Neutrophil (primary cell): ENCODE measurements at regions not wholly inside any gene's neighbourhood (a gene's known extent, or its start where the extent isn't known, plus 50 kb on each side); places are given as distances from the start of the nearest gene placed in this dataset.

Source experiments
- H3K27ac ChIP-seq: fragments of 200-600 bp; sonication (generic); 2 replicates; pipeline ENCODE4 v1.5.1; 2016; ENCODE audit warnings: mild to moderate bottlenecking, moderate library complexity
- H3K27me3 ChIP-seq: fragments of 200-600 bp; sonication (generic); 2 replicates; pipeline ENCODE4 v1.6.0; 2016; ENCODE audit warnings: mild to moderate bottlenecking
- H3K36me3 ChIP-seq: fragments of 200-600 bp; sonication (generic); 2 replicates; pipeline ENCODE4 v1.5.1; 2017
- H3K4me1 ChIP-seq, 2 experiments: fragments of 200-600 bp in 1 of 2; sonication (generic) in 1 of 2; 1 replicate in 1 of 2; 2 replicates in 1 of 2; pipeline versions ENCODE4 v1.5.1 to v1.6.1; 2013 to 2016; ENCODE audit warnings: low read depth in 1 of 2, low read length in 1 of 2, mild to moderate bottlenecking in 1 of 2, moderate library complexity in 1 of 2; ENCODE audit not compliant: control insufficient read depth in 1 of 2, insufficient read depth in 1 of 2
- H3K4me3 ChIP-seq, 2 experiments: fragments of 200-600 bp in 1 of 2; sonication (generic) in 1 of 2; 1 replicate in 1 of 2; 2 replicates in 1 of 2; pipeline ENCODE4 v1.5.1; 2013 to 2016; ENCODE audit warnings: low read depth in 1 of 2, low read length in 1 of 2, mild to moderate bottlenecking in 1 of 2, moderate library complexity in 1 of 2
- H3K9me3 ChIP-seq: fragments of 200-600 bp; sonication (generic); 2 replicates; pipeline ENCODE4 v1.5.1; 2016
- CTCF ChIP-seq: fragments of 200-600 bp; sonication (generic); IDR thresholded peaks from 2 replicates; pipeline ENCODE4 v1.5.1; 2016; ENCODE audit warnings: antibody characterized with exemption

- Histone ChIP-seq H3K4me1 (no peaks in the 10 kb centered on the region), H3K27me3 (peaks cover 9% of the 10 kb centered on the region), H3K9me3 (no peaks in the 10 kb centered on the region), H3K36me3 (no peaks in the 10 kb centered on the region), H3K4me3 (no peak overlapping the region), H3K27ac (no peak overlapping the region)
- no peak for TF ChIP-seq CTCF
These were observed 183.7 kb downstream of the MCHR2 start for GRCh38 chr6:99810295-99810694.

GRCh38 chr6:99810942-99811620, 182.9 kb downstream of the MCHR2 start:
- no peaks in the 10 kb centered on the region for H3K4me1 ChIP-seq
- peaks cover 9% of the 10 kb centered on the region for H3K27me3 ChIP-seq
- H3K27ac ChIP-seq, result no peak overlapping the region
- no peak for TF ChIP-seq CTCF
- no peaks in the 10 kb centered on the region for H3K36me3 ChIP-seq
- no peak overlapping the region for H3K4me3 ChIP-seq
- H3K9me3 ChIP-seq, result no peaks in the 10 kb centered on the region

GRCh38 chr6:99811636-99812035, 182.4 kb downstream of the MCHR2 start:
- H3K27me3 ChIP-seq, result peaks cover 9% of the 10 kb centered on the region
- no peaks in the 10 kb centered on the region for H3K36me3 ChIP-seq
- no peaks in the 10 kb centered on the region for H3K4me1 ChIP-seq
- no peak overlapping the region for H3K4me3 ChIP-seq
- H3K27ac ChIP-seq, result no peak overlapping the region
- H3K9me3 ChIP-seq, result no peaks in the 10 kb centered on the region
- no peak for TF ChIP-seq CTCF

GRCh38 chr6:99813565-99813964, 180.5 kb downstream of the MCHR2 start:
- no peaks in the 10 kb centered on the region for H3K36me3 ChIP-seq
- no peak overlapping the region for H3K4me3 ChIP-seq
- no peaks in the 10 kb centered on the region for H3K9me3 ChIP-seq
- H3K27me3 ChIP-seq, result peaks cover 5% of the 10 kb centered on the region
- H3K4me1 ChIP-seq, result no peaks in the 10 kb centered on the region
- no peak overlapping the region for H3K27ac ChIP-seq
- no peak for TF ChIP-seq CTCF

GRCh38 chr6:99814230-99814928, 179.6 kb downstream of the MCHR2 start:
- H3K4me3 ChIP-seq, result no peak overlapping the region
- no peaks in the 10 kb centered on the region for H3K27me3 ChIP-seq
- no peak for TF ChIP-seq CTCF
- H3K9me3 ChIP-seq, result no peaks in the 10 kb centered on the region
- H3K4me1 ChIP-seq, result no peaks in the 10 kb centered on the region
- H3K27ac ChIP-seq, result no peak overlapping the region
- no peaks in the 10 kb centered on the region for H3K36me3 ChIP-seq
